ENCODE measurements at regions not wholly inside any gene's neighbourhood (a gene's known extent, or its start where the extent isn't known, plus 50 kb on each side); places are given as distances from the start of the nearest gene placed in this dataset.
"Not testable (repeated sequence)": the region's sequence is repeated elsewhere in the genome, so short reads cannot be mapped to it uniquely, and the experiment has no call there.

- not testable (repeated sequence) for DNase-seq
Observed at GRCh38 chr16:88274126-88274750, 108.5 kb upstream of the ZNF469 start.

- DNase-seq: no peak
Observed at GRCh38 chr16:88274847-88275246, 107.9 kb upstream of the ZNF469 start.

- DNase-seq: not testable (repeated sequence)
Observed at GRCh38 chr16:88275336-88276122, 107.2 kb upstream of the ZNF469 start.

GRCh38 chr16:88276123-88276588 is 106.6 kb upstream of the ZNF469 start:
- not testable (repeated sequence) for DNase-seq

DNA sequence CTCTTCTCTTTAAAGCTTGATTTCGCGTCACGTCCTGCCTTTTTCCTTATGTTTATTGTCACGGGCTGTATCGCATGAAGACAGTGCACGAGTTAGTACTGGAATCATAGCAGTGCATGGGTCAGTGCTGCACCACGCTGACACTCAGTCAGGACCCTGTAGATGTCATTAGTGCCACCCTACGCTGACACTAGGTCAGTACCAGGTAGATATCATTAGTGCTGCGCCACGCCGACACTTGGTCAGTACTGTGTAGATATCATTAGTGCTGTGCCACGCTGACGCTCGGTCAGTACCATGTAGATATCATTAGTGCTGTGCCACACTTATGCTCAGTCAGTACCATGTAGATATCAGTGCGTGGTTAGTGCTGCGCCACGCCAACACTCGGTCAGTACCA is 106.2 kb upstream of the ZNF469 start:
- no peak for DNase-seq

DNA sequence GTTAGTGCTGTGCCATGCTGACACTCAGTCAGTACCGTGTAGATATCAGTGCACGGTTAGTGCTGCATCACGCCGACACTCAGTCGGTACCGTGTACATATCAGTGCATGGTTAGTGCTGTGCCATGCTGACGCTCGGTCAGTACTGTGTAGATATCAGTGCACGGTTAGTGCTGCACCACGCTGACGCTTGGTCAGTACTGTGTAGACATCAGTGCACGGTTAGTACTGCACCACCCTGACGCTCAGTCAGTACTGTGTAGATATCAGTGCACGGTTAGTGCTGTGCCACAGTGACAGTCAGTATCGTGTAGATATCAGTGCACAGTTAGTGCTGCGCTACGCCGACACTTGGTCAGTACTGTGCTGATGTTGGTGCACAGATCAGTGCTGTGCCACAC is 102.8 kb upstream of the ZNF469 start:
- DNase-seq: no peak

GRCh38 chr16:88281858-88282563 is 100.7 kb upstream of the ZNF469 start:
- no peak for DNase-seq

DNA sequence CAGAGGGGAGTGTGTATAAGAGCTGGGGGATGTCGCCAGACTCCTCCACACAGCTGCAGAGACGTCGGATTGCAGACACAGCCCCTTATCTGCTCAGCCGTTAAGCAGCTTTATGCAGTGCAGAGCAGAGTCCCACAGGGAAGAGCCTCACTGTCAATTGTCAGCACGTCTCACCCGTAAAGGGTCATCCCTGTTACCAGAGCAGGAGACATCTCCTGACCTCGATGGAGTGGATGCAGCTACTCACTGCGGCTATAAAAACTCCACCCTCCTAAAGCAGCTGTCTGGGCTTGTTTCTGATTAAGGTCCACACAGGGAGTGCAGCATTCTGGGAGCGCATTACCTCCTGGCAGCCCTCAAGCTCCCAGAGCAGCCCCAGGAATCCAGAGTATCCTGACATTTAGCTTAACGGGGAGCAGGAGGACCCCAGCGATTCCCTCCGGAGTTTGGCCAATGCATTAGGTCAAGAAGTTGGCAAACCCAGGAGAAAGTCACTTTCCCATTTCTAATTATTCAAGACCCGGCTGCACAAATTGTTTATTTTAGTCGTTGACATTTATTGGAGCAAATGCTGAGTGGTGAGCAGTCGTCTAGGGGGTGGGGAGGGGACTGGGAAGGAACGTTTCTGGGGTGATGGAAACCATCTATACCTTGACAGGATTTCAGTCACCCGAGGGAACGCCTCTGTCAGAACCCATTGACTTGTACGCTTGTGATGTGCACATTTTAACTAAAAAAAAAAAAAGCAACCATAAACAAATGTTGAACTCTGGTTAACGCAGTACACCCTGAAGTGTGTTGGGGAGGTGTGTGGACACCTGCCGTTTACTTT is 100.0 kb upstream of the ZNF469 start:
- DNase-seq: no peak

DNA sequence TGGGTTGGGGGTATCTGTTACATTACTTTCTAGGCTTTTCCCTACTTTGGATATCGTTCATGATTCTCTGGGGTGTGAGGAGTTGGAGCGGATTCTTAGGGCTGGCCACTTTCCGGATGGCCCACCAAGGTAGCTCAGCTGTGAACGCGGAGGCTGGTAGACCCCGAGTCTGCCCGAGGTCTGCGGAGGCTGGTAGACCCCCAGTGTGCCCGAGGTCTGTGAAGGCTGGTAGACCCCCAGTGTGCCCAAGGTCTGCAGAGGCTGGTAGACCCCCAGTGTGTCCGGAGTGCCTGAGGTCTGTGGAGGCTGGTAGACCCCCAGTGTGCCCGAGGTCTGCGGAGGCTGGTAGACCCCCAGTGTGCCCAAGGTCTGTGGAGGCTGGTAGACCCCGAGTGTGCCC is 99.2 kb upstream of the ZNF469 start:
- no peak for DNase-seq

DNA sequence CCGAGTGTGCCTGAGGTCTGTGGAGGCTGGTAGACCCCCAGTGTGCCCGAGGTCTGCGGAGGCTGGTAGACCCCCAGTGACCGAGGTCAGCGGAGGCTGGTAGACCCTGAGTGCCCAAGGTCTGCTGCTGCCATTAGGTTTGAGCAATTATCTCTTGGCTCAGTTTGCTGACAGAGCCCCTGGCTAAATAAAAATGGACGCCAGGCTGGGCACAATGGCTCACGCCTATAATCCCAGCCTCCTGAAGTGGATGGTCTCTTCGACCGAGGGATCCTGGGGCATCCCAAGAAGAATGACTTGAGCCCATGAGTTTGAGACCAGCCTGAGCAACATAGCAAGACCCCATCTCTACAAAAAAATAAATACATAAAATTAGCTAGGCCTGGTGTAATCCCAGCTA is 98.7 kb upstream of the ZNF469 start:
- no peak for DNase-seq

- DNase-seq: no peak
Observed at GRCh38 chr16:88284626-88285513, 97.9 kb upstream of the ZNF469 start.

DNA sequence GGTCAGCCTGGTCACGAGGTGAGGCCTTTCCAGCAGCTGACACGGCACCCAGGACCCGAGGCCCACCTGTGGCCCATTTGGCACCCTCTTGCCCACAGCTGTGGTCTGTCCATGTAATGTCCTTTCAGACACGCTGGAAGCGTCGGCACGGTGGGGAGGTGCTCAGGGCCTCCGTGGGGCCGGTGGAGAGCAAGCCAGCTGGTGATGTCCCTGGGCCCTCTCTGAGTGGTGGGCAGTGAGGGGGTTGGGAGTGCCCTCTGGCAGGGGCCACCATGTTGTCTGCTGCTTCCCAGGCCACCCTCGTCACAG is 97.3 kb upstream of the ZNF469 start:
- DNase-seq: no peak

DNA sequence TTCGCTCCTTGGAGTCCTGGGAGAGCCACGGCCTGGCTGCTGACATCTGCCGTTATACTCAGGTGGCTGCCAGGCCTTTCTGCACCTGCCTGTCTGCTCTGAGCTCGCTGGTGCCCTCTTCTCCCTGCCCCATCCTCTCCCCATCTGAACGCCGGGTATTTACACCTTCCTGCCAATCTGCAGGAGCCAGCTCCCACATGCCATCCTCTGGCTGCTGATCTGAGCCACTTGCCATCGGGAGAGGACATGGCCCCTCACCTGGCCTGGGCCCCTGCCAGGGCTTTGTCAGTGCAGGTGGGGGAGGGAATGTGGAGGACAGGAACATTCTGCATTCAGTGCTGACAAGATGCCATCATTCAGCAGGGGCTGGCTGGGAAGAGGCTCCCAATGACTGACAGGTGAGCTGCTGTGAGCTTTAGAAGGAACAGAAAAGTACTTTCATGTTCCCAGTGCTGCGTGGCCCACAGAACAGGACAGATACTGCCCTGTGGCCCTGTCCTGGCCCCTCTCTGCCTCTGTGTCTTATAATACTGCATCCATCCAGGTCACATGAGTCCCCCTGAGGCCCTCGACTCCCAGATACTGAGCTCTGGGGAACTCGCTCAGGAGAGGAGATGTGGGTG is 96.3 kb upstream of the ZNF469 start:
- no peak for DNase-seq

DNA sequence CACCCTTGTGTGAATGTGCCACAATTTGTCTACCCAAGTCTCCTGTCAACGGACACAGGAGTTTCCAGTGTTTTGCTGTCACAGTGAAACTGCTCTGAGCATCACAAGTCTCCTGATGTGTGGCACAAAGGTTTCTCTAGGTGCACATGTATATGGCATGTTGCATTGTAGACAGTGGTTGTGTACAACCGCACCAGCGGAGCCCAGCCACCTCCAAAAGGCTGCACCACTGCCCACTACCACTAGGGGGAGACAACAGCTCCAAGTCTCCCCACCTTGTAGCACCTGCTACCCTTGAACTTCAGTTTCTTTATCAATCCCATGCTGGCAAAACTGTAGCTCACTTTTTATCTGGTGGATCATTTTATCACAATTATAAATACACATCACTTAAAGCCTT is 95.5 kb upstream of the ZNF469 start:
- peak; percentile 27 for DNase-seq

DNA sequence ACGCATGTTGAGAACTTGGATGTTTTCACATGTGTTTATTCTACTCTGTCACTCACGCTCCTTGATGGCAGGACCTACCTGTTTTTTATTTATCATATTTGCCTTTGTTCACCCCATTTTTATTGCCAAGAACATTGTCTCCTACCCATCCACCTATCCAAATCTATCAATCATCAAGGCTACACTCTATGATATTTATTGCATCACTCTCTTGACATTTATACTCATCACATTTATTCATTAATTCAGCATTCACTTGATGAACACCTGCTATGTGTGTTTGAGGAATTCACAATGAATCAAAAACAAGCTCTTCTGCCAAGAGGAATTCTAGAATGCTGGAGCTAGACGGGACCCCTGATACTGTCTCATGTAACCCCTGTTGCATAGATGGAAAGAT is 94.5 kb upstream of the ZNF469 start:
- DNase-seq: no peak

- no peak for DNase-seq
Observed at GRCh38 chr16:88289001-88289400, 93.8 kb upstream of the ZNF469 start.

- no peak for DNase-seq
Observed at GRCh38 chr16:88289561-88289960, 93.2 kb upstream of the ZNF469 start.

DNA sequence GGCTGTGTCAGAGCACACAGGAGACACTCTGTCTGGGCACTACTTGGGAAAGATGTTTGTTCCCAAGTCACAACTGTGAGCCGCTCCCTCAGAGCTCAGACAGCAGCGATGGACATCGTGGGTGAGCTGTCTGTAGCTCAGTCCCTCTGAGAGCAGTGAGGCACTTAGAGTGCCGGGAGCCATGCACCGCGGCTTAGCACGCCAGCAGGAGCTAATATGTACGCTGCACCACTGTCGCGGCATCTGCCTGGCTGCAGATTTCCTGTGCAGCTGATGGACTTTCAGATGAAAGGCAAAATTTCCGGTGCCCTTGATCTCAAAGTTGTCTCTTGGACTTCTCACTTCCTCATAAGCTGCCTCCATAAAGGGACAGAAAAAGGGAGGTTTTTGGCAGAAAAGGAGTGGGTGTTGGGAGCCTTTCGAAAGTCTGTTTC is 92.8 kb upstream of the ZNF469 start:
- no peak for DNase-seq

GRCh38 chr16:88290850-88291830 is 91.6 kb upstream of the ZNF469 start:
- no peak for DNase-seq

Measured in activated CD4-positive, alpha-beta T cell treated with anti-CD3 and anti-CD28 coated beads, Interleukin-10, Interleukin-2, amounts not matched to agents 100 ng/mL and 50 ng/mL, durations not matched to agents 16 hours and 8 hours (primary cell).